ENCODE measurements at regions not wholly inside any gene's neighbourhood (a gene's known extent, or its start where the extent isn't known, plus 50 kb on each side); places are given as distances from the start of the nearest gene placed in this dataset.
A peak's percentile ranks its signal among the peaks of the same experiment; 100 is the strongest.

GRCh38 chr2:196354186-196354585 is 182.8 kb upstream of the STK17B start:
- H3K4me3 Mint-ChIP-seq = no peak overlapping the region
- H3K4me1 Mint-ChIP-seq = peaks cover 7% of the 10 kb centered on the region
- Histone ChIP-seq H3K79me2 (ENCODE audit: insufficient read depth, low read length) (no peaks in the 10 kb centered on the region), H3K36me3 (replicated peaks in 1 of 2; ENCODE audit: control insufficient read depth in 1 of 2, insufficient read depth in 2 of 2, low read length in 2 of 2) (no peaks in the 10 kb centered on the region), H3K9me3 (replicated peaks in 1 of 2; ENCODE audit: control insufficient read depth in 1 of 2, insufficient read depth in 1 of 2, low read length in 2 of 2) (peaks cover 0 to 14% of the 10 kb centered on the region in 2 donors), H3K9ac (ENCODE audit: insufficient read depth, low read length, poor library complexity, severe bottlenecking) (no peak overlapping the region), H2AFZ (ENCODE audit: insufficient read depth, low read depth, low read length, poor library complexity, severe bottlenecking) (no peak overlapping the region), H3K27ac (ENCODE audit: low read depth in 1 of 2, low read length in 2 of 2) (no peak overlapping the region), H3K27me3 (ENCODE audit: control insufficient read depth in 2 of 2, insufficient read depth in 2 of 2, low read length in 2 of 2) (no peaks in the 10 kb centered on the region), H3K4me2 (replicated peaks; ENCODE audit: extremely low read depth, low read length, poor library complexity, severe bottlenecking) (no peak overlapping the region), H4K20me1 (ENCODE audit: insufficient read depth, low read length) (no peaks in the 10 kb centered on the region), H3K4me1 (ENCODE audit: control insufficient read depth in 1 of 2, insufficient read depth in 2 of 2, low read length in 2 of 2) (no peaks in the 10 kb centered on the region), H3K4me3 (replicated peaks in 1 of 3; ENCODE audit: low read depth in 2 of 3, low read length in 3 of 3) (no peak overlapping the region)
- no peak for DNase-seq
- TF ChIP-seq CTCF (IDR thresholded peaks at IDR 0.05) = no peak
- peaks cover 1 to 3% (median 2%) of the 10 kb centered on the region in 3 donors for H3K27me3 Mint-ChIP-seq (ENCODE audit: low read depth in 3 of 3)
- no peak overlapping the region for H3K27ac Mint-ChIP-seq
- intact Hi-C loops (cut with micrococcal nuclease) = no loop called here
- H3K36me3 Mint-ChIP-seq = no peaks in the 10 kb centered on the region
- 100% methylated on average over 1 of the region's 4 CpGs for WGBS (ENCODE audit: insufficient coverage)
- peaks cover 0 to 14% (median 6%) of the 10 kb centered on the region in 7 donors for H3K9me3 Mint-ChIP-seq

- Histone ChIP-seq H3K9me3 (replicated peaks in 1 of 2; ENCODE audit: control insufficient read depth in 1 of 2, insufficient read depth in 1 of 2, low read length in 2 of 2) (peaks cover 0 to 14% of the 10 kb centered on the region in 2 donors), H3K79me2 (ENCODE audit: insufficient read depth, low read length) (no peaks in the 10 kb centered on the region), H3K4me1 (ENCODE audit: control insufficient read depth in 1 of 2, insufficient read depth in 2 of 2, low read length in 2 of 2) (no peaks in the 10 kb centered on the region), H2AFZ (ENCODE audit: insufficient read depth, low read depth, low read length, poor library complexity, severe bottlenecking) (no peak overlapping the region), H3K4me3 (replicated peaks in 1 of 3; ENCODE audit: low read depth in 2 of 3, low read length in 3 of 3) (peak overlapping the region in 1 of 3 experiments; percentile 21), H3K36me3 (replicated peaks in 1 of 2; ENCODE audit: control insufficient read depth in 1 of 2, insufficient read depth in 2 of 2, low read length in 2 of 2) (no peaks in the 10 kb centered on the region), H3K9ac (ENCODE audit: insufficient read depth, low read length, poor library complexity, severe bottlenecking) (no peak overlapping the region), H3K4me2 (replicated peaks; ENCODE audit: extremely low read depth, low read length, poor library complexity, severe bottlenecking) (peak overlapping the region; percentile 20), H3K27me3 (ENCODE audit: control insufficient read depth in 2 of 2, insufficient read depth in 2 of 2, low read length in 2 of 2) (no peaks in the 10 kb centered on the region), H3K27ac (ENCODE audit: low read depth in 1 of 2, low read length in 2 of 2) (no peak overlapping the region), H4K20me1 (ENCODE audit: insufficient read depth, low read length) (no peaks in the 10 kb centered on the region)
- peaks cover 7% of the 10 kb centered on the region for H3K4me1 Mint-ChIP-seq
- no peak for DNase-seq
- peak overlapping the region; percentile 0 to 59 for H3K4me3 Mint-ChIP-seq
- intact Hi-C loops (cut with micrococcal nuclease) = no loop called here
- no peak overlapping the region for H3K27ac Mint-ChIP-seq
- peaks cover 0 to 5% (median 2%) of the 10 kb centered on the region in 3 donors for H3K27me3 Mint-ChIP-seq (ENCODE audit: low read depth in 3 of 3)
- peaks cover 0 to 14% (median 5%) of the 10 kb centered on the region in 7 donors for H3K9me3 Mint-ChIP-seq
- WGBS (ENCODE audit: insufficient coverage) = no CpG with 5 or more reads among the region's 4 CpGs
- no peak for TF ChIP-seq CTCF (IDR thresholded peaks at IDR 0.05)
- H3K36me3 Mint-ChIP-seq = no peaks in the 10 kb centered on the region
These were observed 185.0 kb upstream of the STK17B start for GRCh38 chr2:196356332-196356731.

Measured in CD14-positive monocyte (primary cell).